ENCODE measurements at regions not wholly inside any gene's neighbourhood (a gene's known extent, or its start where the extent isn't known, plus 50 kb on each side); places are given as distances from the start of the nearest gene placed in this dataset.

GRCh38 chr17:69864462-69864861 is 210.6 kb upstream of the KCNJ16 start (continued):
- TF ChIP-seq RBM34 (IDR thresholded peaks at IDR 0.05; ENCODE audit: borderline replicate concordance, insufficient read depth, low read length): no peak
- no peak for TF ChIP-seq RFX1 (IDR thresholded peaks at IDR 0.05)

DNA sequence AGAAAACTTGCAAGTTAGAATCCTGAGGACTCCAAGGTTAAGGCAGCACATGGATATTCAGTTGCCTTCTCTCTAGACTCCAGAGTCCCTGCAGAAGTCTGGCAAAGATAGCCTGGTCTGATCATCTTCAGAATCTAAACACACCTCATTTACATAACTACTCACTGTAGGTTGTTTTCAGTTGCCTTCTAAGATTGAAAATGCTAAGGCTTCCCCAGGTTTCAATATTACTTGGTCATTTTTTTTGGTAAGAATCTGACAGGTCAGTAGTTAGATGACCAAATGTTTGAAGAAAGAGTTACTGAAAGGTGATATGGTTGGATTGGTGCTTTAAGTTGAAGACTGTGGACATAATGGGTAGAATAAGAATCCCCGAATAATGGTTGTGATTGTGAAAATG is 205.4 kb upstream of the KCNJ16 start:
- no peak overlapping the region; the same call in 1 of the 2 replicates for H2AFZ ChIP-seq (ENCODE audit: low read depth, low read length)
- no peaks in the 10 kb centered on the region for H3K36me3 ChIP-seq (ENCODE audit: control insufficient read depth, insufficient read depth, low read length)
- no peak overlapping the region for H3K27ac ChIP-seq (ENCODE audit: extremely low read depth, low read depth, low read length)
- ChIA-PET CTCF (ENCODE audit: low intra/inter-chr PET ratio) (no interaction called here), POLR2A (no interaction called here)
- no TSS peak for BruUV-seq (replicated peaks)
- DNase-seq (ENCODE audit: extremely low read depth in 1 of 4, low spot score in 3 of 4): no peak
- no peaks in the 10 kb centered on the region for H3K27me3 ChIP-seq (ENCODE audit: control insufficient read depth in 2 of 2, insufficient read depth in 2 of 2, low read length in 2 of 2)
- H3K9me3 ChIP-seq (replicated peaks; ENCODE audit: control insufficient read depth, insufficient read depth, low read depth, low read length): 0 out of 2 replicates have a peak, but pooled peaks cover 2% of the 10 kb centered on the region
- in situ Hi-C loops (cut with MboI) (no loop called here), intact Hi-C loops (cut with micrococcal nuclease) (no loop called here)
- H3K4me2 ChIP-seq (ENCODE audit: insufficient read depth, low read length): no peak overlapping the region
- 23% methylated on average over 1 of the region's 1 CpG for WGBS (ENCODE audit: insufficient coverage, low coverage, missing lambda C conversion rate)
- no peaks in the 10 kb centered on the region for H4K20me1 ChIP-seq (replicated peaks; ENCODE audit: control insufficient read depth, insufficient read depth, low read length)
- H3K79me2 ChIP-seq (ENCODE audit: control insufficient read depth, insufficient read depth, low read length): no peaks in the 10 kb centered on the region
- TF ChIP-seq ZKSCAN1 (IDR thresholded peaks at IDR 0.05; ENCODE audit: low read depth, low read length) (no peak), SP2 (IDR thresholded peaks at IDR 0.05; ENCODE audit: extremely low read depth, low read depth, low read length, poor library complexity, severe bottlenecking) (no peak), KAT2B (IDR thresholded peaks at IDR 0.05; ENCODE audit: low read depth, low read length) (no peak)
- TF ChIP-seq, protein P1, sequence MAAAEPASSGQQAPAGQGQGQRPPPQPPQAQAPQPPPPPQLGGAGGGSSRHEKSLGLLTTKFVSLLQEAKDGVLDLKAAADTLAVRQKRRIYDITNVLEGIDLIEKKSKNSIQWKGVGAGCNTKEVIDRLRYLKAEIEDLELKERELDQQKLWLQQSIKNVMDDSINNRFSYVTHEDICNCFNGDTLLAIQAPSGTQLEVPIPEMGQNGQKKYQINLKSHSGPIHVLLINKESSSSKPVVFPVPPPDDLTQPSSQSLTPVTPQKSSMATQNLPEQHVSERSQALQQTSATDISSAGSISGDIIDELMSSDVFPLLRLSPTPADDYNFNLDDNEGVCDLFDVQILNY (CRISPR knock-in tag; IDR thresholded peaks at IDR 0.05): no peak
- FAIRE-seq: no peak
- ATAC-seq: no peak
- H3K4me1 ChIP-seq (replicated peaks in 1 of 2; ENCODE audit: control insufficient read depth in 2 of 2, insufficient read depth in 2 of 2, low read length in 2 of 2): no peaks in the 10 kb centered on the region; a peak in 2 of 5 replicates
- H3K4me3 ChIP-seq: no peak overlapping the region
- H3K9me1 ChIP-seq (ENCODE audit: control insufficient read depth, insufficient read depth, low read length): no peaks in the 10 kb centered on the region
- H3K9ac ChIP-seq (ENCODE audit: insufficient read depth in 1 of 2, low read depth in 2 of 2, low read length in 2 of 2): no peak overlapping the region

All from K562 (cell line).